ENCODE measurements at regions not wholly inside any gene's neighbourhood (a gene's known extent, or its start where the extent isn't known, plus 50 kb on each side); places are given as distances from the start of the nearest gene placed in this dataset.

DNA sequence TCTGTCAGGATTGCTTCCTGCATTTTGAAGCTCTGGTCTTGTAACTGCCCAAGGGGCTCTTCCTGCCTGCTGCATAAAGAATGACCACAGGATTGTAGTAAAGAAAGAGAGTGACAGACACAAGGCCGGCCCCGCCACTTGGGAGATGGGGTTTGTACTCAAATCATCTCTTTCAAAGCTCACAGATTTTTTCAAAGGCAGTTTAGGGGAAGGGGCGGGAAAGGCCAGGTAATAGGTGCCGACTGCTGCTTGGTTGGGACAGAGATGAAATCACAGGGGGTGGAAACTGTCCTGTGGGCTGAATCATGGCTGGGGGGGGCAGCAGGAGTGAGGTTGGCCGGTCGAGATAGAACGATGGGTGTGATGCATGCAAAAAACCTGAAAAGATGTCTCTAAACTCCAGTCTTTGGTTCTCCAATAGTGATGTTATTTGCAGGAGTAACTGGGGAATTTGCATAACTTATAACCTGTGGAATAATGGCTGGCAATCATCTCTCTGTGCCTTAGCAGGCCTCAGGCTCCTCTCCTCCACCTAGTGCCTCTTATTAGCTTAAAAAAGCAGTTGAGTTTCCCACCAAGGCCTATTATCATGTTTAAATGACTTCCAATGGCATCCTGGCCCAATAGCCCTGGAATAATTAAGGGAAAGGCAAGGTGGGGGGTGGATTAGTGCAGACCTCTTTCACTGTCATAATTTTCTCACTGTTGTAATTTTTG lies 778.4 kb upstream of the FRG1 start:
- no peak for FAIRE-seq

DNA sequence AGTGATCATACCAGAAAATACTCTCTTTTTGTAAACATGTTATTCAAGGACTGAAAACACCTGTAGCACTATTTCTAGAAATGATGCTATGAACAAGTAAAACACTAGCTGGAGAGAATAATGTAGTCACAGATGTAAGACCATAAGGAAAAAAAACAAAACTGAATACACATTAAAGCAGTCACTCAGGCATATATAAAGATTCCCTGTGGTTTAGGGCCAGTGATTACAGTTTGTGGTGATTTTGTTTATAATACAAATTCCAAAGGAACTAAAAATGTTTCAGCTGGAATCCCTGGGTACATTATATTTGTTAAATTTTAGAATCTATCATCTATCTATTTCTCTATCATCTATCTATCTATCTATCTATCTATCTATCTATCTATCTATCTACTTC lies 777.8 kb upstream of the FRG1 start:
- Histone ChIP-seq H3K27me3 (peaks cover 0 to 11% (median 0%) of the 10 kb centered on the region in 4 donors), H3K36me3 (no peaks in the 10 kb centered on the region), H3K9me3 (no peaks in the 10 kb centered on the region), H3K4me3 (no peak overlapping the region), H3K27ac (no peak overlapping the region), H3K4me1 (no peaks in the 10 kb centered on the region)
- FAIRE-seq (no peak), DNase-seq (no peak), ATAC-seq (no peak)
- intact Hi-C loops (cut with DNase I), result no loop called here
- TF ChIP-seq, protein P1, sequence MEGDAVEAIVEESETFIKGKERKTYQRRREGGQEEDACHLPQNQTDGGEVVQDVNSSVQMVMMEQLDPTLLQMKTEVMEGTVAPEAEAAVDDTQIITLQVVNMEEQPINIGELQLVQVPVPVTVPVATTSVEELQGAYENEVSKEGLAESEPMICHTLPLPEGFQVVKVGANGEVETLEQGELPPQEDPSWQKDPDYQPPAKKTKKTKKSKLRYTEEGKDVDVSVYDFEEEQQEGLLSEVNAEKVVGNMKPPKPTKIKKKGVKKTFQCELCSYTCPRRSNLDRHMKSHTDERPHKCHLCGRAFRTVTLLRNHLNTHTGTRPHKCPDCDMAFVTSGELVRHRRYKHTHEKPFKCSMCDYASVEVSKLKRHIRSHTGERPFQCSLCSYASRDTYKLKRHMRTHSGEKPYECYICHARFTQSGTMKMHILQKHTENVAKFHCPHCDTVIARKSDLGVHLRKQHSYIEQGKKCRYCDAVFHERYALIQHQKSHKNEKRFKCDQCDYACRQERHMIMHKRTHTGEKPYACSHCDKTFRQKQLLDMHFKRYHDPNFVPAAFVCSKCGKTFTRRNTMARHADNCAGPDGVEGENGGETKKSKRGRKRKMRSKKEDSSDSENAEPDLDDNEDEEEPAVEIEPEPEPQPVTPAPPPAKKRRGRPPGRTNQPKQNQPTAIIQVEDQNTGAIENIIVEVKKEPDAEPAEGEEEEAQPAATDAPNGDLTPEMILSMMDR (IDR thresholded peaks at IDR 0.05), result no peak

More for the DNA sequence above, 778.4 kb upstream of the FRG1 start:
- ATAC-seq, result no peak
- DNase-seq, result no peak
- WGBS, 2 donors, result 67 to 69% methylated on average over 7 of the region's 7 CpGs
- H3K4me3 ChIP-seq, result no peak overlapping the region
- H3K36me3 ChIP-seq, result no peaks in the 10 kb centered on the region
- H3K4me1 ChIP-seq, result no peaks in the 10 kb centered on the region
- intact Hi-C loops (cut with DNase I), result no loop called here
- H3K27ac ChIP-seq, result no peak overlapping the region
- TF ChIP-seq, protein P1 (IDR thresholded peaks at IDR 0.05), result no peak
- H3K9me3 ChIP-seq, result no peaks in the 10 kb centered on the region
- H3K27me3 ChIP-seq, result peaks cover 0 to 7% (median 0%) of the 10 kb centered on the region in 4 donors

GRCh38 chr4:189176002-189176401 lies 764.7 kb upstream of the FRG1 start:
- H3K9me3 ChIP-seq, result no peaks in the 10 kb centered on the region
- H3K4me1 ChIP-seq, result no peaks in the 10 kb centered on the region
- DNase-seq (no peak), ATAC-seq (no peak), FAIRE-seq (no peak)
- H3K36me3 ChIP-seq, result no peaks in the 10 kb centered on the region
- WGBS, 2 donors, result 63 to 64% methylated on average over 5 of the region's 5 CpGs
- no peak overlapping the region for H3K27ac ChIP-seq
- TF ChIP-seq, protein P1 (IDR thresholded peaks at IDR 0.05), result no peak
- intact Hi-C loops (cut with DNase I), result no loop called here
- no peaks in the 10 kb centered on the region for H3K27me3 ChIP-seq
- H3K4me3 ChIP-seq, result no peak overlapping the region

DNA sequence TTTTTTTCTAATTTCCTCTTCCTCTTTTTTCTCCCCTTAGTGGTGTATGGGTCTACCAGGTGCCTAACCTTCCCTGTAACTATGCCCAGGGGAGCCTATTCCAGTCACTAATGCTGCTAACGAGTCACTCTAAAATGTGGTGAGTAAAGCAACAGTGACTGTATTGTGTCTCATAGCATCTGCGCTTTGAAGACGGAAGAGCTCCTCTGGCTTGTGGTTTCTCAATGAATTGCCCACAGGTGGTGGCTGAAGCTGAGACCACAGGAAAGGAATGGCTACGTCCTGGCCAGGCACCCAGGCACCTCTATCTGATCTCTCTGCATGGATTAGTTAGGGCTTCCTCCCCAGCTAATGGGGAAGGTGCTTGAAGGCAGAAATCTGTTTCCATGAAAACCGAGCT lies 763.5 kb upstream of the FRG1 start:
- H3K27me3 ChIP-seq, result no peaks in the 10 kb centered on the region
- H3K9me3 ChIP-seq, result no peaks in the 10 kb centered on the region
- H3K36me3 ChIP-seq, result no peaks in the 10 kb centered on the region
- no peak for ATAC-seq
- FAIRE-seq, result no peak
- H3K27ac ChIP-seq, result no peak overlapping the region
- DNase-seq, result no peak
- H3K4me3 ChIP-seq, result no peak overlapping the region
- H3K4me1 ChIP-seq, result no peaks in the 10 kb centered on the region
- intact Hi-C loops (cut with DNase I), result no loop called here
- TF ChIP-seq, protein P1 (IDR thresholded peaks at IDR 0.05), result no peak
- WGBS, 2 donors, result 65 to 72% methylated on average over 5 of the region's 5 CpGs

GRCh38 chr4:189178125-189178746 lies 762.4 kb upstream of the FRG1 start:
- TF ChIP-seq, protein P1 (IDR thresholded peaks at IDR 0.05), result no peak
- DNase-seq (no peak), FAIRE-seq (no peak), ATAC-seq (no peak)
- Histone ChIP-seq H3K4me3 (no peak overlapping the region), H3K4me1 (no peaks in the 10 kb centered on the region), H3K27ac (no peak overlapping the region), H3K9me3 (no peaks in the 10 kb centered on the region), H3K36me3 (no peaks in the 10 kb centered on the region), H3K27me3 (no peaks in the 10 kb centered on the region)
- WGBS, 2 donors, result 57 to 65% methylated on average over 3 of the region's 3 CpGs
- intact Hi-C loops (cut with DNase I), result no loop called here

All from pancreas (tissue), 10 donors.